ENCODE measurements at regions not wholly inside any gene's neighbourhood (a gene's known extent, or its start where the extent isn't known, plus 50 kb on each side); places are given as distances from the start of the nearest gene placed in this dataset.

DNA sequence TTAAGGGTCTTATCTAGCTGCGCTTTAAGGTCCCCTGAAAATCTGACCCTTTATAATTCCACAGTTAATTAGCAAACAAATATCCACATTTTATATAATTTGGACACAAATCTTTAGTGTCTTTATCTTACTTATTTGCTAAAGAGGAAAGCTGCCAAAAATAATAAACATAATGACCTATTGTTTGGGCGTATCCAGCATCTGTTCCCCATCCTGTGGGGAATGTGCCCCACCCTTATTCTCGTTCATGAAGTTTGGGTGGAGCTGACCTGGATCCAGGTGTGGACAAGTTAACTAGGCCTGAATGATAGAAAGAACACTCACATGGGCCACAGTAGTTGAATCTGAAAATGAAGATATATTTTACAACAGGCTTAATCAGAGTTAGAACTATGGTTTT is 218.3 kb downstream of the CRPPA start:
- Histone ChIP-seq H2BK5ac (ENCODE audit: low read depth, low read length, poor library complexity, severe bottlenecking) (no peak overlapping the region), H3K4me1 (ENCODE audit: control insufficient read depth, insufficient read depth, low read length) (no peaks in the 10 kb centered on the region), H3K4ac (ENCODE audit: low read depth, low read length) (no peak overlapping the region), H3K27me3 (ENCODE audit: control insufficient read depth, insufficient read depth, low read length) (no peaks in the 10 kb centered on the region), H2BK20ac (ENCODE audit: low read depth, low read length) (no peak overlapping the region), H4K5ac (ENCODE audit: low read depth, low read length) (no peak overlapping the region), H3K9me3 (ENCODE audit: control insufficient read depth, insufficient read depth, low read length) (no peaks in the 10 kb centered on the region), H2AK5ac (ENCODE audit: low read depth, low read length) (no peak overlapping the region), H3K9ac (ENCODE audit: low read depth, low read length) (no peak overlapping the region), H3K9me1 (ENCODE audit: insufficient read depth, low read length) (no peaks in the 10 kb centered on the region), H4K8ac (ENCODE audit: low read depth in 2 of 2, low read length in 2 of 2) (no peak overlapping the region), H3K14ac (replicated peaks; ENCODE audit: low read depth, low read length) (no peak overlapping the region), H4K20me1 (ENCODE audit: insufficient read depth, low read length) (no peaks in the 10 kb centered on the region), H2BK120ac (ENCODE audit: low read depth, low read length) (no peak overlapping the region), H4K91ac (ENCODE audit: insufficient read depth, low read depth, low read length) (no peak overlapping the region), H3K4me2 (ENCODE audit: low read depth, low read length) (no peak overlapping the region), H3K79me1 (ENCODE audit: low read depth in 1 of 2, low read length in 2 of 2) (no peaks in the 10 kb centered on the region), H3K36me3 (ENCODE audit: control insufficient read depth, insufficient read depth, low read length) (no peaks in the 10 kb centered on the region), H3K18ac (ENCODE audit: low read depth, low read length) (no peak overlapping the region), H2AFZ (replicated peaks; ENCODE audit: low read length, poor library complexity) (no peak overlapping the region), H3K56ac (ENCODE audit: extremely low read depth, insufficient read depth, low read length) (no peak overlapping the region), H2AK9ac (replicated peaks; ENCODE audit: low read depth, low read length, poor library complexity) (no peak overlapping the region), H3K4me3 (ENCODE audit: insufficient read depth, low read depth, low read length) (no peak overlapping the region), H3K23ac (ENCODE audit: low read depth, low read length) (no peak overlapping the region), H2BK15ac (ENCODE audit: low read depth, low read length) (no peak overlapping the region), H3K27ac (ENCODE audit: insufficient read depth, low read length) (no peak overlapping the region)
- dilution Hi-C loops (cut with HindIII; ENCODE audit: low sequenced_read_pairs, unreplicated experiment) (no loop called here), intact Hi-C loops (cut with micrococcal nuclease) (no loop called here), in situ Hi-C loops (cut with MboI; ENCODE audit: low sequenced_read_pairs) (no loop called here)
- no peak for TF ChIP-seq RAD21 (IDR thresholded peaks at IDR 0.05; ENCODE audit: low read length)
- TF ChIP-seq RFX5 (IDR thresholded peaks at IDR 0.05; ENCODE audit: low read depth, low read length): no peak
- no peak for TF ChIP-seq CHD1 (IDR thresholded peaks at IDR 0.05; ENCODE audit: low read depth, low read length)
- TF ChIP-seq MXI1 (IDR thresholded peaks at IDR 0.05; ENCODE audit: borderline replicate concordance, low read depth, low read length): no peak
- no peak for TF ChIP-seq SMC3 (IDR thresholded peaks at IDR 0.05; ENCODE audit: low read depth, low read length)
- TF ChIP-seq BHLHE40 (IDR thresholded peaks at IDR 0.05; ENCODE audit: low read depth, low read length): no peak
- no peak for TF ChIP-seq CEBPB (IDR thresholded peaks at IDR 0.05; ENCODE audit: low read depth, low read length)
- TF ChIP-seq POLR2A (IDR thresholded peaks at IDR 0.05; ENCODE audit: low read depth, low read length): no peak
- TF ChIP-seq FOS (IDR thresholded peaks at IDR 0.05; ENCODE audit: low read depth, low read length): no peak
- TF ChIP-seq NFE2L2 (IDR thresholded peaks at IDR 0.05; ENCODE audit: low read depth, low read length): no peak
- no peak for TF ChIP-seq MAZ (IDR thresholded peaks at IDR 0.05; ENCODE audit: borderline replicate concordance, low read depth, low read length)
- TF ChIP-seq, protein P1, sequence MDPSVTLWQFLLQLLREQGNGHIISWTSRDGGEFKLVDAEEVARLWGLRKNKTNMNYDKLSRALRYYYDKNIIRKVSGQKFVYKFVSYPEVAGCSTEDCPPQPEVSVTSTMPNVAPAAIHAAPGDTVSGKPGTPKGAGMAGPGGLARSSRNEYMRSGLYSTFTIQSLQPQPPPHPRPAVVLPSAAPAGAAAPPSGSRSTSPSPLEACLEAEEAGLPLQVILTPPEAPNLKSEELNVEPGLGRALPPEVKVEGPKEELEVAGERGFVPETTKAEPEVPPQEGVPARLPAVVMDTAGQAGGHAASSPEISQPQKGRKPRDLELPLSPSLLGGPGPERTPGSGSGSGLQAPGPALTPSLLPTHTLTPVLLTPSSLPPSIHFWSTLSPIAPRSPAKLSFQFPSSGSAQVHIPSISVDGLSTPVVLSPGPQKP (IDR thresholded peaks at IDR 0.05; ENCODE audit: borderline replicate concordance, low read depth, low read length): no peak
- TF ChIP-seq, protein P2, sequence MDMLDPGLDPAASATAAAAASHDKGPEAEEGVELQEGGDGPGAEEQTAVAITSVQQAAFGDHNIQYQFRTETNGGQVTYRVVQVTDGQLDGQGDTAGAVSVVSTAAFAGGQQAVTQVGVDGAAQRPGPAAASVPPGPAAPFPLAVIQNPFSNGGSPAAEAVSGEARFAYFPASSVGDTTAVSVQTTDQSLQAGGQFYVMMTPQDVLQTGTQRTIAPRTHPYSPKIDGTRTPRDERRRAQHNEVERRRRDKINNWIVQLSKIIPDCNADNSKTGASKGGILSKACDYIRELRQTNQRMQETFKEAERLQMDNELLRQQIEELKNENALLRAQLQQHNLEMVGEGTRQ (IDR thresholded peaks at IDR 0.05; ENCODE audit: low read depth, low read length): no peak
- TF ChIP-seq, protein P3, sequence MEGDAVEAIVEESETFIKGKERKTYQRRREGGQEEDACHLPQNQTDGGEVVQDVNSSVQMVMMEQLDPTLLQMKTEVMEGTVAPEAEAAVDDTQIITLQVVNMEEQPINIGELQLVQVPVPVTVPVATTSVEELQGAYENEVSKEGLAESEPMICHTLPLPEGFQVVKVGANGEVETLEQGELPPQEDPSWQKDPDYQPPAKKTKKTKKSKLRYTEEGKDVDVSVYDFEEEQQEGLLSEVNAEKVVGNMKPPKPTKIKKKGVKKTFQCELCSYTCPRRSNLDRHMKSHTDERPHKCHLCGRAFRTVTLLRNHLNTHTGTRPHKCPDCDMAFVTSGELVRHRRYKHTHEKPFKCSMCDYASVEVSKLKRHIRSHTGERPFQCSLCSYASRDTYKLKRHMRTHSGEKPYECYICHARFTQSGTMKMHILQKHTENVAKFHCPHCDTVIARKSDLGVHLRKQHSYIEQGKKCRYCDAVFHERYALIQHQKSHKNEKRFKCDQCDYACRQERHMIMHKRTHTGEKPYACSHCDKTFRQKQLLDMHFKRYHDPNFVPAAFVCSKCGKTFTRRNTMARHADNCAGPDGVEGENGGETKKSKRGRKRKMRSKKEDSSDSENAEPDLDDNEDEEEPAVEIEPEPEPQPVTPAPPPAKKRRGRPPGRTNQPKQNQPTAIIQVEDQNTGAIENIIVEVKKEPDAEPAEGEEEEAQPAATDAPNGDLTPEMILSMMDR (conservative IDR thresholded peaks at IDR 0.05; ENCODE audit: low read depth, low read length): no peak
- no peak for TF ChIP-seq MAFK (IDR thresholded peaks at IDR 0.05; ENCODE audit: low read depth, low read length)
- no peak for TF ChIP-seq RCOR1 (IDR thresholded peaks at IDR 0.05; ENCODE audit: insufficient replicate concordance, low read length)
- BruUV-seq (replicated peaks): no TSS peak
- 80% methylated on average over 1 of the region's 3 CpGs; no CpG with 5 or more reads in 1 of the 2 experiments for WGBS, 2 experiments (ENCODE audit: extremely low coverage in 2 of 2, insufficient read length in 1 of 2)
- ChIA-PET CTCF (no interaction called here), POLR2A (ENCODE audit: unreplicated experiment) (no interaction called here)
- DNase-seq (no peak), ATAC-seq (ENCODE audit: low read depth) (no peak)
